ENCODE measurements at regions not wholly inside any gene's neighbourhood (a gene's known extent, or its start where the extent isn't known, plus 50 kb on each side); places are given as distances from the start of the nearest gene placed in this dataset.

GRCh38 chr21:26307640-26308039 lies 137.1 kb upstream of the APP start:
- TF ChIP-seq RARB (CRISPR knock-in tag; IDR thresholded peaks at IDR 0.05) (no peak), PATZ1 (CRISPR knock-in tag; IDR thresholded peaks at IDR 0.05; ENCODE audit: borderline replicate concordance) (no peak)
